ENCODE measurements at regions not wholly inside any gene's neighbourhood (a gene's known extent, or its start where the extent isn't known, plus 50 kb on each side); places are given as distances from the start of the nearest gene placed in this dataset.

- no peak overlapping the region for H3K4me3 Mint-ChIP-seq
- DNase-seq = no peak
- peaks cover 0 to 4% (median 0%) of the 10 kb centered on the region in 3 donors for H3K36me3 Mint-ChIP-seq
- H3K27me3 Mint-ChIP-seq (ENCODE audit: low read depth in 3 of 3) = no peaks in the 10 kb centered on the region
- H3K4me1 Mint-ChIP-seq = no peaks in the 10 kb centered on the region
- no peak overlapping the region for H3K27ac Mint-ChIP-seq
- peaks cover 0 to 37% (median 16%) of the 10 kb centered on the region in 6 donors for H3K9me3 Mint-ChIP-seq
These were observed 650.9 kb upstream of the PCDH10 start for GRCh38 chr4:132498215-132498614.

DNA sequence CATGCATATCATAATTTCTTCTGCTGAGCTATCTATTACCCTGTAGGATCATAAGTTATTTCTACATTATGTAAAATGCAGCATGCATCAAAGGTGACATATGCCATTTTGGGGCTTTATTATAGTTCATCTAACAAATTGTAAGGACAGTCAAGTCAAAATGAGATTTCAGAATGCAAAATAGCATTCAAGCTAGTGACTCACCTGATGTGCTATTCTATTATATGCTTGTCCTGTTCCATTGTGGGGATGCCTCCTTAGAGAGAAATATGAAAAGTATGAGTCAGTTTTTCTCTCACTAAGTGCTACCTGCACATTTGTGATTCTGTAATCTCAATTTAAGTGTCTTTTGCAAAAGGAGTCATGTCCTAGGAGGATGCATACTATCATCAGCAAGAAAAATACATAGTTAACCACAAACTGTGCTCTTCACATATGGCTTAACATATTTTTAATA is 647.0 kb upstream of the PCDH10 start:
- Mint-ChIP-seq H3K4me1 (no peaks in the 10 kb centered on the region), H3K9me3 (peaks cover 4 to 35% (median 14%) of the 10 kb centered on the region in 6 donors), H3K36me3 (no peaks in the 10 kb centered on the region), H3K4me3 (no peak overlapping the region), H3K27me3 (ENCODE audit: low read depth in 3 of 3) (no peaks in the 10 kb centered on the region), H3K27ac (no peak overlapping the region)
- no peak for DNase-seq

- H3K4me3 Mint-ChIP-seq = no peak overlapping the region
- H3K4me1 Mint-ChIP-seq = no peaks in the 10 kb centered on the region
- no peak overlapping the region for H3K27ac Mint-ChIP-seq
- no peak for DNase-seq
- no peaks in the 10 kb centered on the region for H3K36me3 Mint-ChIP-seq
- H3K27me3 Mint-ChIP-seq (ENCODE audit: low read depth in 3 of 3) = peaks cover 0 to 1% (median 0%) of the 10 kb centered on the region in 3 donors
- H3K9me3 Mint-ChIP-seq = peaks cover 4 to 40% (median 18%) of the 10 kb centered on the region in 6 donors
These were observed 644.7 kb upstream of the PCDH10 start for GRCh38 chr4:132504438-132504837.

- DNase-seq = no peak
- H3K27ac Mint-ChIP-seq = no peak overlapping the region
- H3K36me3 Mint-ChIP-seq = no peaks in the 10 kb centered on the region
- H3K27me3 Mint-ChIP-seq (ENCODE audit: low read depth in 3 of 3) = peaks cover 0 to 1% (median 0%) of the 10 kb centered on the region in 3 donors
- peaks cover 4 to 36% (median 20%) of the 10 kb centered on the region in 6 donors for H3K9me3 Mint-ChIP-seq
- H3K4me1 Mint-ChIP-seq = no peaks in the 10 kb centered on the region
- H3K4me3 Mint-ChIP-seq = no peak overlapping the region
These were observed 642.5 kb upstream of the PCDH10 start for GRCh38 chr4:132506568-132506967.

- Mint-ChIP-seq H3K9me3 (peaks cover 3 to 35% (median 11%) of the 10 kb centered on the region in 6 donors), H3K4me3 (no peak overlapping the region), H3K27ac (no peak overlapping the region), H3K27me3 (ENCODE audit: low read depth in 3 of 3) (no peaks in the 10 kb centered on the region), H3K36me3 (no peaks in the 10 kb centered on the region), H3K4me1 (no peaks in the 10 kb centered on the region)
- DNase-seq = no peak
These were observed 635.6 kb upstream of the PCDH10 start for GRCh38 chr4:132513491-132513890.

GRCh38 chr4:132526652-132527051 is 622.4 kb upstream of the PCDH10 start:
- H3K27ac Mint-ChIP-seq = no peak overlapping the region
- H3K4me1 Mint-ChIP-seq = no peaks in the 10 kb centered on the region
- peaks cover 3 to 19% (median 8%) of the 10 kb centered on the region in 6 donors for H3K9me3 Mint-ChIP-seq
- DNase-seq = no peak
- no peak overlapping the region for H3K4me3 Mint-ChIP-seq
- no peaks in the 10 kb centered on the region for H3K36me3 Mint-ChIP-seq
- H3K27me3 Mint-ChIP-seq (ENCODE audit: low read depth in 3 of 3) = no peaks in the 10 kb centered on the region

DNA sequence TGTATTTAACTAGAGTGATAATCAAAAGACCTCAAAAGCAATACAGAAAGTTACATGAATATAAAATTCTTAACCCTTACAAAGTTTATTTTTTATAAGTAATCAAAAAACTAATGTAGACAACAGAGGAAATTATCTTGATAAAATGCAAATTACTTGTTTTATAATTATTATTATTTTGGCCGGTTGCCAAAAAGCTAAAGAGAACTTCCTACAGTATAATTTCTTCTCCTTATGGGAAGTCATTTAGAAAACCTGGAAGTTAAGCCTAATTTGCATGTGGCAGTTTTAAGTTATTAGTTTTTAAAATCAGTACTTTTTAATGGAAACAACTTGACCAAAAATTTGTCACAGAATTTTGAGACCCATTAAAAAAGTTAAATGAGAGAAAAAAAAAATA is 621.3 kb upstream of the PCDH10 start:
- no peaks in the 10 kb centered on the region for H3K36me3 Mint-ChIP-seq
- no peaks in the 10 kb centered on the region for H3K4me1 Mint-ChIP-seq
- no peak overlapping the region for H3K4me3 Mint-ChIP-seq
- H3K9me3 Mint-ChIP-seq = peaks cover 3 to 15% (median 9%) of the 10 kb centered on the region in 6 donors
- DNase-seq = no peak
- no peaks in the 10 kb centered on the region for H3K27me3 Mint-ChIP-seq (ENCODE audit: low read depth in 3 of 3)
- H3K27ac Mint-ChIP-seq = no peak overlapping the region

DNA sequence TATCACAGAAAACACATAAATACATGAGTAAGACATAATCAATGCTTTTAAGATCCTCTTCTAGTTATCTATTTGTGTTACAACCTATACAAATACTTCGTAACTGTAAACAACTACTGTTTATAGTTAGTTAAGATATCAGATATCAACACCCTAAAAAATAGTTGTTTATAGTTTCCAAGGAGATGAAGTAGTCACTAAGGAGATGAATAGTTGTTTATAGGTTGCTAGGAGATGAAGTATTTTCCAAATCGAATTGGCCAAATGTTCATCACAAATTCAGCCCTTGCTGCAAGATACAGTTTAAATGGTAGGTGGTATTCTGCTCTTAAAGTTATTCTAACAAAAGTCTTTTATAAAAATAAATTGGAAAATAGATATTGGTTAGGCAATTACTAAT is 618.2 kb upstream of the PCDH10 start:
- Mint-ChIP-seq H3K36me3 (no peaks in the 10 kb centered on the region), H3K27ac (no peak overlapping the region), H3K4me3 (no peak overlapping the region), H3K9me3 (peaks cover 6 to 19% (median 7%) of the 10 kb centered on the region in 6 donors), H3K27me3 (ENCODE audit: low read depth in 3 of 3) (no peaks in the 10 kb centered on the region), H3K4me1 (no peaks in the 10 kb centered on the region)
- DNase-seq = no peak

GRCh38 chr4:132540268-132540667 is 608.8 kb upstream of the PCDH10 start:
- Mint-ChIP-seq H3K4me1 (no peaks in the 10 kb centered on the region), H3K4me3 (no peak overlapping the region), H3K36me3 (no peaks in the 10 kb centered on the region), H3K9me3 (peaks cover 13 to 35% (median 22%) of the 10 kb centered on the region in 6 donors), H3K27me3 (ENCODE audit: low read depth in 3 of 3) (no peaks in the 10 kb centered on the region), H3K27ac (no peak overlapping the region)
- no peak for DNase-seq

DNA sequence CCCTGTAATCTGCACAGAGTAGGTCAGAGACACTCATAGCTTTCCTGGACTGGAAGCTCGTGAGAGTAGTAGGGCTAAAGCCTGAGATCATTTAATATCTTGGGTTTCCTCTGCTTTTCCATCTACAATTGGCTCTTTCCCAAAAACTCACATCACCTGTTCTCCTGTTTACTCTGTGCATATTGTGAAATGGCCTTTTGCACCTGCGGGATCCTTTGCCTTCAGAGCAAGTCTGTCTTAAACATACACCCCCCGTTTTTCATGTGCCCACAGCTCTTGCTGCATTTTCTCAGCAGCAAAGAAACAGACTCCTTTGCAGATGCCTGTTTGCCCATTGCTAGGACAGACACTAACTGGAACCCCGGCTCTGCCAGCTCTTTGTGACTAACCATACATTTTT is 608.3 kb upstream of the PCDH10 start:
- H3K9me3 Mint-ChIP-seq = peaks cover 12 to 33% (median 21%) of the 10 kb centered on the region in 6 donors
- H3K27ac Mint-ChIP-seq = no peak overlapping the region
- no peaks in the 10 kb centered on the region for H3K4me1 Mint-ChIP-seq
- H3K36me3 Mint-ChIP-seq = no peaks in the 10 kb centered on the region
- H3K4me3 Mint-ChIP-seq = no peak overlapping the region
- DNase-seq = no peak
- H3K27me3 Mint-ChIP-seq (ENCODE audit: low read depth in 3 of 3) = no peaks in the 10 kb centered on the region

DNA sequence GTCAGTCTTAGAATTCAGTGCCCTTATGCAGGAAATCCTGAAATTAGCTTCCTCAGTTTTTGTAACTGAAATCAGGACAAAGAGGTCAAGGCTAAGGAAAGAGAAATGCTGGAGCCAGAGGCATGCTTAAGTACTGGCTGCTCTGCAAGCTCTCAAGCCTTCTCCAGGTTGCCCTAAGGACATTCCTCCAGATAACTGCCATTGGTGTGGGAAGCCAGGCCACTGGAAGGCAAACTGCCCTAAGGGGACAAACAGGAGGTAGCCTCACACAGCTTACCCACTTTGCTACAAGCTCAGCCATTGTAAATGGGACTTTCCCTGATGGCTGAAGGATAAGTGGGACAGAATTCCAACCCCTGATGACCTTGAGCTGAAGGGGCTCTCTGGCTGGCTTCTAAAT is 606.9 kb upstream of the PCDH10 start:
- Mint-ChIP-seq H3K27me3 (ENCODE audit: low read depth in 3 of 3) (peaks cover 0 to under 1% (median 0%) of the 10 kb centered on the region in 3 donors), H3K4me3 (no peak overlapping the region), H3K9me3 (peaks cover 8 to 36% (median 19%) of the 10 kb centered on the region in 6 donors), H3K36me3 (no peaks in the 10 kb centered on the region), H3K27ac (no peak overlapping the region), H3K4me1 (no peaks in the 10 kb centered on the region)
- DNase-seq = no peak

DNA sequence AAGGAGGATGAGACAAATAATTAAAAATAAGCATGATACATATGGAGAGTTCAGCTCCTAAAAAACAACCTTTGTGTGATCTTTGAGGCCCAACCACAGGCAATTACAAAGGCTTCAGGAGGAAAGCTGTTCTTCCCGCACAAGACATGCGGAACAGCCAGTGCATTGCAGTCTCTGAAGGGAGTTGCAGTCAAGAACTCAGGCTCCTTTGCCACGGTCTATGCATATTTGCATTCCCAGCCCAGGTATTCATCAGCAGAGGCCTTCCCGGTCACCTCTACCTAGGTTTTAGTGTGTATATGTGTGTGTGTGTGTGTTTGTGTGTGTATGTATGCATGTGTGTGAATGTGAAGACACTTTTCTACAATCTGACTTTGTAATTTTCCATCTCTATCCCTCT is 600.6 kb upstream of the PCDH10 start:
- Mint-ChIP-seq H3K36me3 (peaks cover 0 to 4% (median 0%) of the 10 kb centered on the region in 3 donors), H3K9me3 (peaks cover 0 to 44% (median 22%) of the 10 kb centered on the region in 6 donors), H3K27me3 (ENCODE audit: low read depth in 3 of 3) (peaks cover 0 to 1% (median 0%) of the 10 kb centered on the region in 3 donors), H3K27ac (no peak overlapping the region), H3K4me1 (no peaks in the 10 kb centered on the region), H3K4me3 (no peak overlapping the region)
- no peak for DNase-seq

DNA sequence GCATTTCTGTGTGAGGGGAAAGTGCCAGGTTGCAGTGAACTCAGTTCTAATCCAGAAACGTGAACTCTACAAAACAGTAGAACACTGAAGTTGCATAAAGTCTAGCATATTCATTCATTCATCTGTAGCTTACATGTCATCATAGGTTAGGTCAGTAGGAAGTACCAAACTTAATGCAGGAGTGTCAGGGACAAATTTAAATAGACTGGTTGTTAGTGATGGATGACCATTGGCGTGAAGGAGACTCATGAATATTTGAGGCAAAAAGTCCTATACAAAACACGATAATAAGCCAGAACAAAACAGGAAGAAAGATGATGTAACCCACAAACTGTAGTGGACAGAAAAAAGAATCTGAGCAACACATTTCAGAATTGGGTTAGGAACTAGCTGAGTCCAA is 592.8 kb upstream of the PCDH10 start:
- Mint-ChIP-seq H3K4me1 (no peaks in the 10 kb centered on the region), H3K9me3 (peaks cover 2 to 43% (median 26%) of the 10 kb centered on the region in 6 donors), H3K4me3 (no peak overlapping the region), H3K27ac (no peak overlapping the region), H3K36me3 (peaks cover 0 to 4% (median 0%) of the 10 kb centered on the region in 3 donors), H3K27me3 (ENCODE audit: low read depth in 3 of 3) (no peaks in the 10 kb centered on the region)
- no peak for DNase-seq

DNA sequence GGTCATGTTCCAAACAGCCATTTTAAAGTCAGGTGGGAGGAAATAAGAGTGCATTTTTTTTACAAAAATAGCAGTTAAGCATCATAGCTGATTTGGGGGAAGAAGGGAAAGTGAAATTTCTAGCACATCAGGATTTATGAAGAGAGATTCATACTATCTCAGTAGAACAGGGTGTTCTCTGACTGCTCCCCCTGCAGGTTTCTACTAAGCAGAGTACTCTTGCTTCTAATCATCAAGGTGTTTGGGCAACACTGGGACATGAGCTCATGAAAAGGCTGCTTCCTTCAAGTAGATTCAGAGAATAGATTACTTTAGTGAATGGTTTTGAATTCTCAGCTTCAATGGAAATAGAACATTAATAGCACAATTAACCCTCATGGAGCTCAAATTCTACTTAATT is 591.4 kb upstream of the PCDH10 start:
- no peaks in the 10 kb centered on the region for H3K27me3 Mint-ChIP-seq (ENCODE audit: low read depth in 3 of 3)
- no peak overlapping the region for H3K4me3 Mint-ChIP-seq
- H3K9me3 Mint-ChIP-seq = peaks cover 2 to 41% (median 24%) of the 10 kb centered on the region in 6 donors
- no peak overlapping the region for H3K27ac Mint-ChIP-seq
- DNase-seq = no peak
- no peaks in the 10 kb centered on the region for H3K4me1 Mint-ChIP-seq
- peaks cover 0 to 4% (median 0%) of the 10 kb centered on the region in 3 donors for H3K36me3 Mint-ChIP-seq

- DNase-seq = no peak
- Mint-ChIP-seq H3K4me1 (no peaks in the 10 kb centered on the region), H3K4me3 (no peak overlapping the region), H3K36me3 (no peaks in the 10 kb centered on the region), H3K27me3 (ENCODE audit: low read depth in 3 of 3) (peaks cover 0 to 2% (median 0%) of the 10 kb centered on the region in 3 donors), H3K27ac (no peak overlapping the region), H3K9me3 (peaks cover 6 to 44% (median 21%) of the 10 kb centered on the region in 6 donors)
These were observed 584.2 kb upstream of the PCDH10 start for GRCh38 chr4:132564920-132565319.

Data from immature natural killer cell (primary cell).